RWPE1 (cell line): ENCODE measurements at regions not wholly inside any gene's neighbourhood (a gene's known extent, or its start where the extent isn't known, plus 50 kb on each side); places are given as distances from the start of the nearest gene placed in this dataset.

Experiments used
- CTCF ChIA-PET: fragments of 350-600 bp; sonication (Branson Sonifier 250); formaldehyde crosslinking; extraction: SDS; loops from one replicate; lab custom pipeline; 2021; lab: Yijun Ruan, JAX
- POLR2A ChIA-PET: fragments of 400-600 bp; formaldehyde crosslinking; extraction: SDS; loops from one replicate; lab custom pipeline; 2020; ENCODE audit warnings: antibody characterized with exemption; ENCODE audit not compliant: low non-redundant PET; lab: Yijun Ruan, JAX
- DNase-seq: peaks from one replicate; pipeline ENCODE4 v3.0.0; 2012; ENCODE audit warnings: low spot score
- H3K27ac ChIP-seq: fragments of 450-650 bp; 2 replicates; pipeline ENCODE4 v1.5.1; 2017
- CTCF ChIP-seq: fragments of 450-650 bp; conservative IDR thresholded peaks from 2 replicates; pipeline ENCODE4 v1.5.1; 2017; ENCODE audit warnings: low read depth, mild to moderate bottlenecking

- ChIA-PET POLR2A (no interaction called here), CTCF (no interaction called here)
- no peak for DNase-seq
- H3K27ac ChIP-seq, result no peak overlapping the region
- TF ChIP-seq CTCF, result no peak
Measured at GRCh38 chr14:83991666-83992065, 1538.3 kb upstream of the FLRT2 start.

GRCh38 chr14:83992857-83993256 lies 1537.1 kb upstream of the FLRT2 start:
- CTCF ChIA-PET, result no interaction called here
- TF ChIP-seq CTCF, result no peak
- POLR2A ChIA-PET, result no interaction called here
- no peak for DNase-seq
- H3K27ac ChIP-seq, result no peak overlapping the region

- no peak for DNase-seq
- ChIA-PET CTCF (interaction anchor here (0.6 kb wide), 1 partner anchor 330 kb away, joined by 4 read pairs; no protein-coding TSS in a partner anchor), POLR2A (no interaction called here)
- no peak overlapping the region for H3K27ac ChIP-seq
- TF ChIP-seq CTCF, result no peak
Measured at GRCh38 chr14:83993545-83993944, 1536.4 kb upstream of the FLRT2 start.

- CTCF ChIA-PET, result interaction anchor here (0.6 kb wide), 1 partner anchor 330 kb away, joined by 4 read pairs; no protein-coding TSS in a partner anchor
- TF ChIP-seq CTCF, result no peak
- no peak overlapping the region for H3K27ac ChIP-seq
- POLR2A ChIA-PET, result no interaction called here
- no peak for DNase-seq
Measured at GRCh38 chr14:83994020-83994419, 1535.9 kb upstream of the FLRT2 start.

- ChIA-PET POLR2A (no interaction called here), CTCF (no interaction called here)
- no peak for DNase-seq
- TF ChIP-seq CTCF, result no peak
- H3K27ac ChIP-seq, result no peak overlapping the region
Measured at GRCh38 chr14:84001023-84001422, 1528.9 kb upstream of the FLRT2 start.

- no peak for DNase-seq
- ChIA-PET POLR2A (no interaction called here), CTCF (no interaction called here)
- no peak overlapping the region for H3K27ac ChIP-seq
- TF ChIP-seq CTCF, result no peak
Measured at GRCh38 chr14:84003346-84003745, 1526.6 kb upstream of the FLRT2 start.
